ENCODE measurements at regions not wholly inside any gene's neighbourhood (a gene's known extent, or its start where the extent isn't known, plus 50 kb on each side); places are given as distances from the start of the nearest gene placed in this dataset.
"Not testable (repeated sequence)": the region's sequence is repeated elsewhere in the genome, so short reads cannot be mapped to it uniquely, and the experiment has no call there.

DNA sequence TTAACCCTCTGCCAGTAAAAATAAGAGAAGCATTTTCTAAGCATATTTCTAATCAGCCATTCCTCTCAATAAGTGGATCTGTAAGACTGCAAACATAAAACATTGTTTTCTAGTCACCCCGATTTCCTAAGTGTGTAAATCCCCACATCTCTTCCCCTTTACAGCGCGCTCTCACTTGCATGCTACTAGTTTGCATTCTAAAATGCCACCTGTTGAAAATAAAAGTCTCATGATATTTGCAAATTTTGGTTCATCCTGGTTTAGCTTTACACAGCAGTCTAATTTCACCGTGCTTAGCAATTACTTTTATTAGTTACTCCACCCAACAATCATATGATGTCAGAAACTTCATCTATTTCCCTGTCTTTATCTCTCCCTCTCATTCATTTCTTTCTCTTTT lies 1230.7 kb upstream of the ZEB2 start:
- no peak for DNase-seq

- DNase-seq: no peak
Observed at GRCh38 chr2:145750144-145750543, 1230.2 kb upstream of the ZEB2 start.

GRCh38 chr2:145749556-145749955 lies 1229.6 kb upstream of the ZEB2 start:
- DNase-seq: no peak

DNA sequence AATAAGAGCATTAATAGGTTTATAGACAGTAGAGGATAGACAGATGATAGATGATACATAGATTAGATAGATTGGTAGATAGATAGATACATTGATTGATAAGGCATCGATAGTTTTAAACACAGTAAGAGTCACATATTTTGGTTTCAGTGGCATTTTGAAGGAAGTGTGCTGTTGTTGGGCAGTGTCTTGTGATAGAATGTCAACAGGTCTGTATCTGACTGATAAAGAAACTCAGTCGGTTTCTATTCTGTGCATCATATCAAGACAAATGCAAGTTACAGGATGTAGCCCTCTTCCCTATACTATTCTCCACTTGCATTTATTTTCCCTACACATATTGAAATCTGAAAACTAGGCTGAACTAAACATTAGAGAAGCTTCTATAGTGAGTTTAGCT lies 1229.0 kb upstream of the ZEB2 start:
- DNase-seq: no peak

GRCh38 chr2:145747715-145748114 lies 1227.8 kb upstream of the ZEB2 start:
- DNase-seq: no peak

DNA sequence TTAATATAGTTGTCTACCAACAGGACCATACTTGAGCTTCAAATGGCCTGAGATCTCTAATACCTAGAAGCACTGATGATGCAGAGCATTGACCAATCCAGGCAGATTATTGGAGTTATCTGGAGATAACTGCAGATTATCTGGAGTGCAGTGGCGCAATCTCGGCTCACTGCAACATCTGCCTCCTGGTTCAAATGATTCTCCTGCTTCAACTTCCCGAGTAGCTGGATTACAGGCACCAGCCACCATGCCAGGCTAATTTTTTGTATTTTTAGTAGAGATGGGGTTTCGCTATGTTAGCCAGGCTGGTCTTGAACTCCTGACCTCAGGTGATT lies 1225.4 kb upstream of the ZEB2 start:
- not testable (repeated sequence) for DNase-seq

DNA sequence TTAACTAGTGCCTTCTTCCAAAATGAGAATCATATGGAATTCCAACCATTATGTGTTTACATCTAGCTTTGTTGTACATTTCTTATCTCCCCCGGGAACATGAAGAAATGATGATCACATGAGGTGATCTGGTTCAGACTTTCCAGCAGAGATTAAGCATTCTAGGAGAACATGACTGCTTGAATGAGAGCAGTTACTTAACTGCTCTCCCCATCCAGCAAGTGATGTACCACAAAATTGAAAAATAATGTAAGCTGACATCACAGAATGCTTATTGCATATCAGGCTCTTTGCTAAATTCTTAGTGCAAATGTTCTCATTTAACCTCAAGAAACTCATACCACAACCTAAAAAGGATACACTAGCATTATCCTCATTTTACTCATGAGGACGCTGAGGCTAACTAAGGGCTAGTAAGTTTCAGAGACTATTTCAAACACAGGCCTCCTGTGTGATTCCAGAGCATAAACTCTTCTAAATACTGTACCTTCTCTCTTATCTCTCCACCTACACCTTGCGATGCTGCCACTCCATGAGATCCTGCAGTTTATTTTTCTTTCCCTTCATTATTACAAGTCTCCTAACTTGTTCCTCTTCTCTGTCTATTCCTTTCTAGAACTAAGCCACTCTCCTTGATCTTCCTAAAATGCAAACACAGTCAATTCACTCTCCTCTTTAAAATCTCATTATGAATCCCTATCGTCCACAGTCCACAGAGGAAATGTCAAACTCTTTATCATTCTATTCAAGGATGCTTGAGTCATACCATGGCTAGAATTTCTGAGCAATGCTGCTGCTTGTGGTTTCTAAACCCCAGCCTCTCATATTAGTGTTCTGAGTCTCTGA lies 1224.8 kb upstream of the ZEB2 start:
- DNase-seq: no peak

DNA sequence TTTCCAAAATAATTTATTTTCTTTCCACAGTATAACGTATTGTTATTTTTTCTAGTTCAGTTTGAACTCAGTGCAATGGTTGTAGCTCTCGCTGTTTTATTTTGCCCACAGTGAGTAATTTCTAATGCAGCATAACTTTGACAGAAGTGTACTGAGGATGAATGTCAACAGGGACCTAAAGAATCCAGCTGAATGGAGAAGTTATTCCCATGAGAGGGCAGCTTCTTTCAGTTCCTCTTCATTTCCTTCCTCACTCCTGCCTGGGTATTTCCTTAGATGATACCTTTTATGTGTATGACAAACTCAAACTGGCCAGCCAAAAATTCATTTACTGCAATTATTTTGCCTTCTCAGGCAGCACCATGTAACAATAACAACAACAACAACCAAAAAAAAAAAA lies 1223.1 kb upstream of the ZEB2 start:
- DNase-seq: no peak

- DNase-seq: no peak
Observed at GRCh38 chr2:145741636-145742035, 1221.7 kb upstream of the ZEB2 start.

- no peak for DNase-seq
Observed at GRCh38 chr2:145741181-145741580, 1221.3 kb upstream of the ZEB2 start.

DNA sequence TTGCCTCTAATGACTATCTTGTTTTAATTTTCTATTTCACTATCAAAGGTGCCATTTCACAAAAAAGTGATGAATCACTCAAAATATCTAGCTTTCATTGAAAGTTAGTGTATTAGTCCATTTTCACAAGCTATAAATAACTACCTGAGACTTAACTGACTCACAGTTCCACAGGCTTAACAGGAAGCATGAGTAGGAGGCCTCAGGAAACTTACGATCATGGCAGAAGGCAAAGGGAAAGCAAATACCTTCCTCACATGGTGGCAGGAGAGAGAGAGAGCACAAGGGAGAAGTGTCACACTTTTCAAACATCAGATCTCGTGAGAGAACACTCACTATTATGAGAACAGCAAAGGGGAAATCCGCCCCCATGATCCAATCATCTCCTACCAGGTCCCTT lies 1220.4 kb upstream of the ZEB2 start:
- no peak for DNase-seq

DNA sequence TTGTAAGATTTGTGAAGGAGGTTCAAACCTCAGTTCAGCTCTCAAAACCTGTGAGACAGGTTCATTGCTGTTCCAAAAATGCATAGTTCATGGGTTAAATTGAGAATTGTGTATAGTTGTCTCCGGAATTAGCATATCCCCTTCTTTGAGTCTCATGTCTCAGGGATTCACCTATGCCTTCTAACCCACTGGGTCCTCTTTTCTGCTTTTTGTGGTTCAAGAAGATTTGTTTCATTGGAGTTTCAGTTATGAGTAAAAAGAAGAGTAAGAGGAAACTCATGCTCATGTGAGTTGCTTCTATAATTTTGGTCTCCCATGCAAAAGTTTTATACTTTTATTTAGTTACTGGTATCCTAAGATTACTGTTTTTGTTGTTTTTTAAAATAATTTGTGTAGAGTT lies 1219.8 kb upstream of the ZEB2 start:
- no peak for DNase-seq

DNA sequence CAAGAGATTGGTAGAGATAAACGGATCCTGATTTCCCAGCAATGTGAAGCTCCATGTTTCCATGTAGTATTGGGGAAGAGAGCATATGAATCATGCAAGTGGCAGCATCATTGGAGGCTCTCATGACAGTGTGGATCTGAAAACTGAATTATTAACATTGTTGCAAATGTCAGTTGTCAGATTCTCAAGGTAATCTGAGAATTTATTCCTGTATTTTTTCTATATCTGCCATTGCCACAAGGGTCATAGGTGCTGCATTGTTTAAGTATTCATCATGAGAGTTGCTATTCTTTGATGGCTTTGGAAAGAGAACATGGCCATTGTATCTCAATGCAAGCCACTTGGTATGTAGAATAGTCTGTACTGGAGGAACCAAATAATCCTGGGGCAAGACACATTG lies 1217.0 kb upstream of the ZEB2 start:
- DNase-seq: no peak

- DNase-seq: no peak
Observed at GRCh38 chr2:145731467-145731866, 1211.5 kb upstream of the ZEB2 start.

DNA sequence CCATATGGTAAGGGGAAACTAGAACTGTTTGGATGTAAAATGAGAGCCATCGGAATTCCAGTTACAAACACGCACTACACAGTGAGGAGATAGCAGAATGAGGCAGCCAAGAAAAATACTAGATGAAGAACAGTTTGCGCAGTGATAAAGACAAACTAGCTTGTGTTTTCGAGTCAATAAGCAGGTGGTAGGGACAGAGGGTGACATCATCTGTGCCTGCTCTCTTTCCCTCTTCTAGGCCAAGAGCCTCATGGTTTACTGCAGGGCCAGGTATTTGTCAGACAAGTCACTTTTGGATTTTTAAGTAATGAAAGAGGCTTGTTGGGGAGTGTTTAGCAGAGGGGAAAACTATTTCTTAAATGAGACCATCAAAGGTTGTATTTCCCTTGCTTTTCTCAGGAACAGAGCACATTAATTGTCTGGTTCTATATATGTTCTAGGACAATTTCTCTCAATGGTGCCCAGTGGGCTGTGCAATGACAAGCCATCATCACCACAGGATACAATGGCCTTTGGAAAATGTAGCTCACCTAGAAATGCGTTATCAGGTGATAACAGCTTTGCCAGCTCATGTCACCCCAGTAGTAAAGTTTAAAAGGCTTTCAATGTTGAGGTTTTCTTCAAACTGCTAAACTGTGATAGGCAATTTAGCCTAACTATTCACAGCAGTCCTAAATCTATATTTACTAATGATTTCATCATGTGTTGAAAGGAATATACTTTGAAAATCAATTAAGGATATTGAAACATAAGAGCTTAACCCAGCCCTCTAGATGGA lies 1210.3 kb upstream of the ZEB2 start:
- DNase-seq: no peak

- DNase-seq: no peak
Observed at GRCh38 chr2:145729481-145729880, 1209.6 kb upstream of the ZEB2 start.

DNA sequence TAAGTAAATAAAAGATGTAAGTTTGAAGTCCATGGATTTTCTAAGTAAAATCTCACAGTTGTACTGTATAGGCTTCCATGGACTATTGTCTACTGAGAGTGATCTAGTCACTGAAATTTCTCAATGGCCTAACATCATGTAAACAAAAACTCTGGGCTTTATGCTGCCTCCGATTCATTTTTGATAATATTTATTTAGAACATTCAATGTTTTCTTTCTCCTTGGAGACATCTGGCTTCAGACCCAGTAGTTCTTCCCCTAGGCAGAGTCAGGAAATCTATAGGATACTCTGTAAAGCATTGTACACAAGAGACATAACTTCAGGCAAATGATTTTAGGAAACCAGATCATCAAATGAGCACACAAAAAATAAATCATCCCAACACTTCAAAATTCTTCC lies 1208.6 kb upstream of the ZEB2 start:
- DNase-seq: no peak

DNA sequence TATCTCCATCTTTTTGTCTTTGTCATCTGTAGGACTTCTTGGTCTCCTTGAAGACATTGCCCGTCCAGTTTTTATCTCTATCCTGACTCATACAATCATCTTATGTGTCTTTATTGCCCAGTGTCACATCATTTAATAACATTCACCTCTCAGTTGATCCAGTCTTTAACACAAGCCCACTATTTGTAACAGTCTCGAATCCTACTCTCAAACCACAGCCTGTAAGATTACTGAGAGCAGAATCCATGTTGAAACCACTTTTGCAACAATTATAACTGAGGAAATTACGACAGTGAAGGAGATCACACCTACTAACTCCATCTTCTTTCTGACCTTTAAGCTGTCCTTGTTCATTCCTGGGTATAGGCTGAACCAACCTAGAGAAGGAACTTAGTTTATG lies 1206.0 kb upstream of the ZEB2 start:
- DNase-seq: no peak

DNA sequence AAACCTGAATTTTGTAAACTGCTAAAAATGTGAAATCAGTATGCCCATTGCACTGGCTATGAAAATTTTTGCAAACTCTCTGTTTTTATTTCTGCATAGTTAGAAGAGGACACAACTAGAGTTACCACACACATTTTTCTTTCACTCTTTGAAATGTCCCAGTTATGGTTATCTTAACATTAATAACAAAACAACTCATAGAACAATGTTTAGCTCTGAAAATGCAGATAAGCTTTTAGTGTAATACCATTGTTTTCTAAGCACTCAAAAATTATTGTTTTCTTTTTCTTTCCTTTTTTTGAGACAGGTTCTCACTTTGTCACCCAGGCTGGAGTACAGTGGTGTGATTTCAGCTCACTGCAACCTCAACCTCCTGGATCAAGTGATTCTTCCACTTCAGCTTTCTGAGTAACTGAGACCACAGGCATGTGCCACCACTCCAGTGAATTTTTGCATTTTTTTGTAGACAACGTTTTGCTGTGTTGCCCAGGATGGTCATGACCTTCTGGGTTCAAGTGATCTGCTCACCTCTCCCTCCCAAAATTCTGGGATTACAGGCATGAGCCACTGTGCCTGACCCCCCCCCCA lies 1204.5 kb upstream of the ZEB2 start:
- no peak for DNase-seq

GRCh38 chr2:145723872-145724271 lies 1204.0 kb upstream of the ZEB2 start:
- DNase-seq: no peak

DNA sequence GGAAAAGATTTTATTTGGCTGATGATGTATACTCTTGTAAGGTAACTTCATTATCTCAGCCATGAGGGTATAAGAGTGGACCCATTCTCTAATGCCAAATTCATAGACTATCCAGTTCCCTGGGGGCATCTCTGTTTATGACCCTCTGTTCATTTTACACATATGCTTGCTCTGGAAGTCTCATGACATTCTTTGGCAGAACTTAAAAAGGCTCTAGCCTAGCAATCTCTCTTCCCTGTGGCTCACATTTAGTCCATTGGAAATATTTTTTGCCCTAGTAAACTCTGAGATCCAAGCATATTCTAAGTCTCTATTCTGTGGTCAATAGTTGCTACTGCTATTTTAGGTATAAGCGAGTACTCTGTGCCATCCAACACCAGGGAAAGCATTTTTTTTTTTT lies 1201.8 kb upstream of the ZEB2 start:
- no peak for DNase-seq

- no peak for DNase-seq
Observed at GRCh38 chr2:145715601-145716000, 1195.7 kb upstream of the ZEB2 start.

GRCh38 chr2:145710303-145710702 lies 1190.4 kb upstream of the ZEB2 start:
- no peak for DNase-seq

GRCh38 chr2:145702305-145702704 lies 1182.4 kb upstream of the ZEB2 start:
- DNase-seq: no peak

Measured in NCI-H748 treated with DMSO at 0.1 percent for 48 hours (cell line).